Bronchial epithelial cell (primary cell): ENCODE measurements at regions not wholly inside any gene's neighbourhood (a gene's known extent, or its start where the extent isn't known, plus 50 kb on each side); places are given as distances from the start of the nearest gene placed in this dataset.
"Not testable (repeated sequence)": the region's sequence is repeated elsewhere in the genome, so short reads cannot be mapped to it uniquely, and the experiment has no call there.

Experiments
- DNase-seq: peaks from one replicate; pipeline ENCODE4 v3.0.0-alpha.2; 2010; ENCODE audit warnings: low read depth
- FAIRE-seq: peaks from 2 replicates; lab custom pipeline; 2011; peaks lifted over from hg19 to GRCh38; lab: Jason Lieb, UNC
- H3K27me3 ChIP-seq: 2 replicates; pipeline ENCODE4 v1.5.1; 2011; ENCODE audit warnings: low read length; ENCODE audit not compliant: control insufficient read depth, insufficient read depth
- H3K36me3 ChIP-seq: 2 replicates; pipeline ENCODE4 v1.5.1; 2011; ENCODE audit warnings: low read length; ENCODE audit not compliant: control insufficient read depth, insufficient read depth
- H3K4me3 ChIP-seq: 2 replicates; pipeline ENCODE4 v1.5.1; 2011; ENCODE audit warnings: mild to moderate bottlenecking, low read depth, low read length, control low read depth
- TF ChIP-seq, protein P1 (sequence below): IDR thresholded peaks from 2 replicates; pipeline ENCODE4 v1.5.1; 2011; ENCODE audit warnings: mild to moderate bottlenecking, moderate library complexity, low read length, control low read depth, inconsistent platforms; ENCODE audit not compliant: insufficient read depth, severe bottlenecking

DNA sequence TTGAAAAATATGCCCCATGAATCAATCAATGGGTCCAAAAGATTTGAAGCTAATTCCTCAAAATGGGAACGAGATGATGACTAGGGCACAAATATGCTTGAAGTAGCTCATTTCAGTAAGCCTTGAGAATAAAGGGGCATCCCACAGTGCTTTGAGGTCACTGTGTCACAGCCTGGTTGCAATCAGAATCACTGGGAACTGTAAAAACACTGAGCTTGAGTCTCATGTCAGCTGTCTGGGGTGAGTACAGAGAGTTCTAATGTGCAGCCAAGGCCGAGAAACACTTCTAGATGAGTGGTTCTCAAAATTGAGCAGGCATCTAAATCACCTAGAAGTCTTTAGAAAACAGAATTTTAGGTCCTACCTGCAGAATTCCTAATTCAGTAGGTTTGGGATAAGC, 120.5 kb upstream of the EGFL6 start:
- no peak for FAIRE-seq

DNA sequence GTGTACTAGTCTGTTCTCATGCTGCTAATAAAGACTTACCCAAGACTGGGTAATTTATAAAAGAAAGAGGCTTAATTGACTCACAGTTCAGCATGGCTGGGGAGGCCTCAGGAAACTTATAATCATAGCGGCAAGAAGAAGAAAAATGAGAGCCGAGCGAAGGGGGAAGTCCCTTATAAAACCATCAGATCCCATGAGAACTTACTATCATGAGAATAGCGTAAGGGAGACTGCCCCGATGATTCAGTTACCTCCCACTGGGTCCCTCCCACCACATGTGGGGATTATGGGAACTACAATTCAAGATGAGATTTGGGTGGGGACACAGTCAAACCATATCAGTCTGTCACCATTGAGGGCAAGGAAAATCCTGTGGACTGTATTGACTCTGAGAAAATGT, 121.8 kb upstream of the ATXN3L start:
- not testable (repeated sequence) for H3K27me3 ChIP-seq, H3K4me3 ChIP-seq, DNase-seq, H3K36me3 ChIP-seq, FAIRE-seq

More for the DNA sequence above, 120.5 kb upstream of the EGFL6 start:
- H3K27me3 ChIP-seq: no peaks in the 10 kb centered on the region
- TF ChIP-seq, protein P1, sequence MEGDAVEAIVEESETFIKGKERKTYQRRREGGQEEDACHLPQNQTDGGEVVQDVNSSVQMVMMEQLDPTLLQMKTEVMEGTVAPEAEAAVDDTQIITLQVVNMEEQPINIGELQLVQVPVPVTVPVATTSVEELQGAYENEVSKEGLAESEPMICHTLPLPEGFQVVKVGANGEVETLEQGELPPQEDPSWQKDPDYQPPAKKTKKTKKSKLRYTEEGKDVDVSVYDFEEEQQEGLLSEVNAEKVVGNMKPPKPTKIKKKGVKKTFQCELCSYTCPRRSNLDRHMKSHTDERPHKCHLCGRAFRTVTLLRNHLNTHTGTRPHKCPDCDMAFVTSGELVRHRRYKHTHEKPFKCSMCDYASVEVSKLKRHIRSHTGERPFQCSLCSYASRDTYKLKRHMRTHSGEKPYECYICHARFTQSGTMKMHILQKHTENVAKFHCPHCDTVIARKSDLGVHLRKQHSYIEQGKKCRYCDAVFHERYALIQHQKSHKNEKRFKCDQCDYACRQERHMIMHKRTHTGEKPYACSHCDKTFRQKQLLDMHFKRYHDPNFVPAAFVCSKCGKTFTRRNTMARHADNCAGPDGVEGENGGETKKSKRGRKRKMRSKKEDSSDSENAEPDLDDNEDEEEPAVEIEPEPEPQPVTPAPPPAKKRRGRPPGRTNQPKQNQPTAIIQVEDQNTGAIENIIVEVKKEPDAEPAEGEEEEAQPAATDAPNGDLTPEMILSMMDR: no peak
- H3K36me3 ChIP-seq: no peaks in the 10 kb centered on the region
- DNase-seq: no peak
- H3K4me3 ChIP-seq: no peak overlapping the region

DNA sequence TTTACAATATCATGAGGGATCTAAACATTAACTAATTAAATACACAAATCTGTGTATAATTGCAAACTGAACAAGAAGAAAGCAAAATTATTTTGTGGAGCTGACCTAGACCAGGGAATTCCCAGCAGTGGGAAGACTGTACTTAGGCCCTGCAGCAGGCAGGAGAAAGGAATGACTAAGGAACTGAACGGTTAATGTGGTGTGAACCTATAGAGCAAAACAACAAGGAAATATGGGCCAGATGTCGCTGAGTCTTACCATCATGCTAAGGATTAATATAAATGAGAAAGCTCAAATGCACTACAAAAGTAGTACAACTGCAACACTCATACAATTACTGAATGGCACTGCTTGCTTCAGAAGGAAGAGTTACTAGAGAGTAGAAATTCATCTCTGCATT, 120.3 kb upstream of the ATXN3L start:
- FAIRE-seq (no peak), DNase-seq (no peak)
- TF ChIP-seq, protein P1: no peak
- Histone ChIP-seq H3K4me3 (no peak overlapping the region), H3K36me3 (no peaks in the 10 kb centered on the region), H3K27me3 (no peaks in the 10 kb centered on the region)

DNA sequence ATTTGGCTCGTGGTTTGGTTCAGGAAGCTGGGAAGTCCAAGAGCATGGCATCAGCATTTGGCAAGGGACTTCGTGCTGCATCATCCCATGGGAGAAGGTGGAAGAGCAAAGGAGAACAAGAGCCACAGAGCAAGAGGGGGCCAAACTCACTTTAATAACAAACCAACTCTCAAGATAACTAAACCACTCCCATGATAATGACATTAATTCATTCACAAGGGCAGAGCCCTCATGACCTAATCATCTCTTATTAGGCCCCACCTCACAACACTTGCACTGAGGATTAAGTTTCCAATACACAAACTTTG, 113.4 kb upstream of the ATXN3L start:
- FAIRE-seq: no peak
- TF ChIP-seq, protein P1: no peak
- DNase-seq: no peak
- no peaks in the 10 kb centered on the region for H3K27me3 ChIP-seq
- H3K4me3 ChIP-seq: no peak overlapping the region
- no peaks in the 10 kb centered on the region for H3K36me3 ChIP-seq

DNA sequence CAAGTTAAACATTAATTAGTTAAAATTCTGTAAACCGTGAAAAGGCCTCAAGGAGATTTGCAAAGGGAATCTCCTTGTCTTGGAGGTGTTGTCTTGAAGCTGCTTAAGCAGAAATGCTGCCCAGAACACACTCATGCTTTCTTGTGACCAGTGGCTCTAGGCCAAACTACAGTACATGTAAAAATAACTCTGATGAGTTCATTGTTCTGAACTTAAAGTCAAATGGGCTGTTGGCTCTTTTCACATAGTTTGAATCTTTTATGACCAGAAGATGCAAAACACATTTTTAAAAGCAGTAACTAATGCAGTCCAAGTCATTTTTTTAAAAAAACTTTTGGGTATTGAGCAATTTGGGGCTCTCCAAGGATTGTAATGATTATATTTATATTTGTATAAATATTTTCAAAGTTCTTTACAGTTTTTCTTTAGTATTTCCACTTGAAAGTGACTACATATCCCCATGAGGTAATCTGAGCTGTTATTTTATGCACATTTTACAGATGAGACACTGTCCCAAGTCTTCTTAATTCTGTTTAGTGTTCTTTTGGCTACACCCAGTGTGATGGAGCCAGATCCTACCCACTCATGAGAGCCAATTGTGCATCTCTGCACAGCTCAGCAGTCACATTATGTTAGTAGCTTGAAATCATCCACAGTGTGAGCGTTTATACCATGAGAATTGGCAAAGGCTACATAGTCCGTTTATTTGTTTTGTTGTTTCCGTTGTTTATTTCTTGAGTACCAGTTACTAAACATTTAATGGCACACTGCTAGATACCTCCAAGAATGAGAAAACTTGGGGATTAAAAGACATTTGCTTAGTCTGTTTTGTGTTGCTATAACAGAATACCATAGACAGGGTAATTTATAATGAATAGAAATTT, 112.8 kb upstream of the ATXN3L start:
- TF ChIP-seq, protein P1: no peak
- FAIRE-seq (no peak), DNase-seq (peak; percentile 74)
- H3K4me3 ChIP-seq: no peak overlapping the region
- H3K27me3 ChIP-seq: no peaks in the 10 kb centered on the region
- H3K36me3 ChIP-seq: no peaks in the 10 kb centered on the region

DNA sequence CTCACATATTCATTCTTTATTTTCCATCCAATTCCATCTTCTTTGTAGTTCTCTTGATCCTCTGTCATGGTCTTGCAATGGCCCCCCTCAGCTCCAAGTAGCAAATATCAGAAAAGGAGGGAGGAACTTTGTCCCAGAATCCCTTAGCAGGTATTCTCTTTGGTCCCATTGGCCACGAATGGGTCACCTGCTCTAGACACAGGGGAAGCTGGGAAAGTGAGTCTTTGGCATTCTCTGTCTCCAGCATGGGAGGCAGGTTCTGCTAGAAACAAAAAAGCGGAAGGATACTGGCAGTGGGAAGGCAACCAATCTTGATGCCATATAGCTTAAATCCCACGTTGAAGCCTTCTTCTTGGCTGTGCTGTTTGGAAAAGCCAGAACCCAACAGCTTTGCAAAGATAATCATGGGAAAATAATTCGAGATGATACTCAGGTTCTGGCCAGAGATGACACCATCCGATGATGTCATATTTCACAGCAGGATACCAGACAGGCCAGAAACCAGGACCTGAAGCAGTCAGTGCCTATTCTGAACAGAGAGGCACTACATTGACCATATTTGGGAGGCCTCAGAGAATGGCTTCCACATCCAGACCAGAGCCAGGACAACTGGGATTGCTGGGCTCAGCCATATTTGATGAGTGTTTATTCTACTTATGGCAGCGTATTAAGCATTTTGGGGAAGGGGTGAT, 110.4 kb upstream of the ATXN3L start:
- no peak for DNase-seq
- Histone ChIP-seq H3K4me3 (no peak overlapping the region), H3K36me3 (no peaks in the 10 kb centered on the region), H3K27me3 (no peaks in the 10 kb centered on the region)
- TF ChIP-seq, protein P1: no peak
- no peak for FAIRE-seq
